Right renal cortex interstitium (tissue), 3 donors: ENCODE measurements at regions not wholly inside any gene's neighbourhood (a gene's known extent, or its start where the extent isn't known, plus 50 kb on each side); places are given as distances from the start of the nearest gene placed in this dataset.
A peak's percentile ranks its signal among the peaks of the same experiment; 100 is the strongest.

Source experiments
- DNase-seq, 3 donors: peaks; one replicate each; pipeline ENCODE4 v3.0.0-alpha.2; 2013; ENCODE audit warnings: low read depth in 3 of 3, low spot score in 2 of 3

DNA sequence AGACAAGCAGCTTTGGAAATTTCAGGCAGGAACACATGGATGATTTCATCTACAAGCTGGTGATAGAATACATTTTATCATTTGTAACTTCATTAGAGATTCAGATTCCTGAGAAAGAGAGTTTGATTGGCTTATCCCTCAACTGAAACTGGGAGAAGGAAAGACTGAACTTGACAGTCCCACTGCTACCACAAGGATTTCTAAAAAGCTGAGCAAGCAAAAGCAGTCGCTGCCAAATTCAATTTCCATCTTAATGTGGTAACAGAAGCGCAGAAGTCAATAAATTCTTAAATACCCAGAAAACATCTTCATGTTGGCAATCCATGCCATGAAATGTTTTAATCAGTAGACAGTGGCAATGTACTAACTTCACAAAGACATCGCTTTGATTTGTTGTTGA, 172.1 kb upstream of the DACH1 start:
- no peak for DNase-seq

DNA sequence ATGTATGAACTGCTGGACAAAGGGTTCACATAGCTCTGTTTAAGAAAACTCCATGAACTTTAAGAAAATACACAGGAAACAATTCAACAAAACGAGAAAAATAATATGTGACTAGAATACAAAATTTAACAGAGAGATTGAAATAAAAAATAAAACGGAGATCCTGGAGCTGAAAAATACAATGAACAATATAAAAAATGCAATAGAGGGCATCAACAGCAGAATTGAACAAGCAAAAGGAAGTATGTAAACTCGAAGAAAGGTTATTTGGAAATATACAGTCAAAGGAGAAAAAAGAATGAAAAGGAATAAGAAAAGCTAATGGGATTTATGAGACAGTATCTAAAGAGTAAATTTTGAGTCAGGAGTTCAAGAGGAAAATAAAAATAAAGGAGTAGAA, 163.0 kb upstream of the DACH1 start:
- DNase-seq, result no peak

DNA sequence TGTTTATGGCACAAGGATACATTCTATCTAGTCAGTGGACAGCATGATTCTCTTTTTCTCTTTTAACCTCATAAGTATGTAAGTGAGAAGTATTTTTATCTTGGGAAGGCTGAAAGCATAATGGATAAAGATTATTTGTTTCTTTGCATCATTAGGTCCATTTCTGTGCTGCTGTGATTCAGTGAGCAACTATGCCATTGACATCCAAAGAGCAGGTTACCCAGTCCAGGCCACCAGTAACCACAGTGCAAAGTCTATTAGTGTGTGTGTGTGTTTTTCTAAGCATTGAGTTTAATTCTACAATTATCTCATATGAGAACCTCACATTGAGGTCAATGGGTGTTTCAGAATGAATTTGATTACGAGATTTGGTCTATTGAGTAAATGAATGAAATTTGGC, 158.8 kb upstream of the DACH1 start:
- no peak for DNase-seq

DNA sequence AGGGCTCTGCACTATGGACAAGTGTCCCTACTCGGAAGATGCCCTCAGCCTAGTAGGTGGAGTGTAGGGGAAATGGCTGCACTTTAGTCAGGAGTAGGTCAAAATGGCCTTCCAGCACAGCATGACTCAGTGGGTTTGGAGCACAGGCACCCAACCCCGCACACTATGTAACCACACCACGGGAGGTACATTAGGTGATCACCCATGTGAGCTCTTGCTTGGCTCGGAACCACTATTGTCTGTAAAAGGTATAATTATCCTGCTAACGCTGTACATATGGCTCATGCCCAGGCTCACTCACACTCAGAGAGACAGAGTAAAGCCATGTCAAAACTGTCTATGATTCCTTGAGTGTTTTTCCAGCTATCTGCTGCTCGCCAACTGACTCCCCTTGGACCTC, 156.9 kb upstream of the DACH1 start:
- DNase-seq, result no peak

DNA sequence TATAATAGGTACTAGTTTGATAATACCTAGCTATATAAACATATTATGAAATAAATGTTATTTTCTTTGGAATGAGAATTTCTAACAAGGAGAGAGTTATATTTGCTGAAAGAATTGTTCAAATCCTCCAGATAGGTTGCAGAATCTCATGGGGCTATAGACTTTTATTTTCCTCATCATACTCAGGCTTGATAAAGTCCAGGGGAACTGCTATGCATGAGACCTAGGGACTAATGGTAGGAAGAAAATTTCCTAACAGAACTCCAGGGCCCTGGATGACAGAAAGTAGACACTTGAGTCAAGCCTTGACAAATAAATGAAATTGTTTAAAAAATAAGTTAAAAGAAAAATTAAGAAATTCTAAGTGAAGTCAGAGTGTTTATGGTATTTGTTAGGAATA, 138.5 kb upstream of the DACH1 start:
- no peak for DNase-seq

DNA sequence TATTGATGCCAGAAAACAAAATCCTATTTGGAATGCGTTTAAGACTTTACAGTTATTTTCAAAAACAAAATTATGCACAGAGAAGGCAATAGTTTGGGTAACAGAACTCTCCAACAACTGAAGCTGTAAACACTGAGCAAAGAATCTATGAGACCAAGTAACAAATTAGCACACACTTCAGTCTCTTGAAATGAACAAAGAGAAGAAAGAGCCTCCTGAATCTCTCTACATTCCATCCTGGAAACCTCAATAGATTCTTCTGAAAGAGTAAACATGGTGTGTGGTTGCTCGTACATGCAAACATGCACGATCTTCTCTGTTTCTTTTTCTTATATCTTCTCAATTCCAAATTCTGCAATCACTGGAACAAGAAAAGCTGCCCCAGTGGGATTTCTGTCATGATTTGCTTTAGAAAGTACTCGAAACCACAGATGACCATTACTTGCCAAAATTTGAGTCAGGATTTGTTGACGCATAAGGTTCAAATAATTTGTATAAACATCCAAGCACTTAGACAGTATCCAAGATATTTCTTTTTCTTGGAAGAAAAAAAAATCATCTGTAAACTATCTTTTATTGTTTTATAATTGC, 137.9 kb upstream of the DACH1 start:
- no peak for DNase-seq

DNA sequence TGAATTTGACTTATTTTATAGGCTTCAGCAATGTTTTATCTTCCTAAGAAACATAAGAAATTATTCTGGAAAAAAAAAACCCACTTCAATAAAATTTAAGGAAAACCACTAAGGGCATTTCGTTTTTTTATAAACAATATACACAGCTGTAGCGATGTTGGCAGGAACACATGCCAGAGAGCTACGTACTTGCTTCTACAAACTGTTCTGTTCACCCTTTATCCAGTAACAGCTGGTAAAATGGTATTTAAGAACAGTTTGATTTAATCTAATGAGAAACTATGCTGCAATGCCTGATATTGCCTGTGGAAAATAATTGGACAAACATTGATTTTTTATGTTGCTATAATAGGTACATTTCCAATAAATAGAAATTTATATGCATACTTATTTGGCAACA, 137.2 kb upstream of the DACH1 start:
- no peak for DNase-seq

DNA sequence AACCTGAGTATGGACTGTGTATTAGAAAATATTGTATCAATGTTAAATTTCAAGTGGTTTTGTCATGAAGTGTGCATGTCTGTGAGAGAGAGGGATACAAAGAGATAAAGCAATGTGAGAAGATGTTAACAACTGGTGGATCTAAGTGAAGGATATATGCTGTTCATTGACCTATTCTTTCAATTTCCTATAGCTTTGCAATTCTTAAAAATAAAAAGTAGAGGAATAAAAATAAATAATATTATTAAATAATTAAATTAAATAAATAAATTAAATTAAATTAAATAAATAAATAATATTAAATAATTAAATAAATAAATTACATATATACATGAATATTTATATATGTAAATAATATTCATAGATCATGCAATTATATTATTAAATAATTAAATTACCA, 131.2 kb upstream of the DACH1 start:
- DNase-seq, result no peak

DNA sequence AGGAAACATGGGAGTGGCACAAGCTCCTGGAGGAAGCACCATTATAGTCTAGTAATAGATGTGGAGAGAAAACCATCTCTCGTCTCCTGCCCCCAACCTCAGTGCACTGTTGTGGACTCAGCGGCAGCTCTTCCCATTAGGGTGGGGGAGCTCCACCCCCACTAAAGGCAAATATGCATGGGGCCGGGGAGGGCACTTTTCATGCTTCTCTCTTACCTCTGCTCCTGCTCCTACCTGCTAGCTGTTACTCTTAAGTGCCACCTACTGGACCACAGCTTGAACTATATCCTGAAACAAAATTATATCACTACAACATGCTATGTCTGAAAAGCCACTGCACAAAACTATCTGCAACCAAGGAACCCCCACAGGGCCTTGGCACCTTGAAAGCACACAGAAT, 112.6 kb upstream of the DACH1 start:
- DNase-seq, result no peak

DNA sequence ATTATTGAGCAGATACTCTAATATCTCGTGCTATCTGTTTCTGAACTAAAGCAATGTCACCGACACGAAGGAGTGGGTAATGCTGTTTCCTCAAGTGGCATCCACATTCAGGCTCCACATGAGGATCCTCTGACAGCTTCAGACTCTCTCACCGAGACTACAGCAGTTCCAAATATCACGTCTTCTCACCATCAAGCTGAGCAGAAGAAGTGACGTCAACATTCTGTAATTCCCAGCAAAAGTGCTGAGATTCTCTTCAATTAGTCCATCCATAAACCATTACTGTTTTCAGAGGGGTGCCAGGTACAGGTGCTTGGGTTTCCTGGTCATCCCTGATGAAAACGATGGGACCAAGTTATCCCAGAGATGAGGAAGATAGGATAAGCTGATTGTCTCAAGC, 110.0 kb upstream of the DACH1 start:
- no peak for DNase-seq

DNA sequence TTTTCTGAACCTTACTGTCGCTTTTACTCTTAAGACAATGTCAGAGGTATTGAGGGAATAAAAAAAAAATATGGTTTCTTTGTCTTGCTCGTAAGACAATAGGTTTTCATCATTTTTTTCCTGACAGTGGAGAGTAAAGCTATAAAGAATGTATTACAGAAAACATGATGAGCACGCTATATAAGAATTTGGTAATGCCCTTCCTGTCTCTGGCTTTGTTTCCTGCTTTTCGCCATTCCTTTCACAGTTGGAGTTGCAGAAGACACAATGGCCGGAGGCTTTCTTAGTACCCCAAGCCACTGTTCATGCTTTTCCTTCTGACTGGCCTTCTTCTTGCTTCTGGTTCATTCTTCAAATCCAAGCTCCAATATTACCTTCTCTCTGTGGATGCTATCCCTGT, 101.0 kb upstream of the DACH1 start:
- DNase-seq, result no peak

DNA sequence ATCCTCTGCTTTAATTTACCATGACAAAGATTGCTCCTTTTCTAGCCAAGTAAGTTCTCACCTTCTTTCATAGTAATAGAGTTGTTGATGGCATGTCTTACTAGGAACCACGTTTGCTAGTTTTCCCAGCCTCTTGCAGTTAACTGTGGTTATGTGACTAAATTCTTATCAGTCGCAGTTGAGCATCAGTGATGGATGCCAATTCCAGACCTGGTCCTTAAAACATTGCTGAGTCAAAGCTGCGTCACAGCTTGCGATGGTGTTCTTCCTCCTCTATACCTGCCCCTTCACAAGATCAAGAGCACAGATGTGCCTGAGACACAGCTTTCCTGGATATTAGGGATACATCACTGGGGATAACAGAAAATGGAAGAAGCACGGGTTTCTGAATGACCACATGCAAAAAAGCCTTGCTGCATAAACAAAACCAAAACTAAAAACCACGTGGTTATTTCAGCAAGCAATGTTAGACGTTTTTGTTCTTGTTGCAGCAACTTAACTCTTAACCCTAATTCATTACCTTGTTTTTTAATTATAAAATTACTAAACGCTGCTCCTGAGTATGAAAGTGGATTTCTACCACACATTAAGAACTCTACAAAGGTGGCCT, 97.6 kb upstream of the DACH1 start:
- DNase-seq, result no peak

DNA sequence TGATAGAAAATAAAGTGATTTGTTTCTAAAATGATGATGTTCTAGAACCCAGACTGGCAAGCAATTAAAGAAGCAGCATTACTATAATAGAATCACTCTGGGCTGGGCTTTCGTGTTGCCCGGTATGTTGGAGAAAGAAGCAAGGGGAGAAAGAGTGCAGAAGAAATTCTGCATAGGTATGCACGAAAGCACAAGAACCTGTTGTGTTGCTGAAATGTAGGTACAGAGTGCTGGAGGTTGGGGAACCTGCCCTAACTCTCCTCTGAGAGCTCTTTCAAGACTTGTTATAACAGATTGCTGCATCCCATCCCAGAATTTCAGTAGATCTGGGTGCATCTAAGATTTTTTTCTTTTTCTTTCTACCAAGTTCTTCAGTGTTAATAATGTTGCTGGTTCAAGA, 95.7 kb upstream of the DACH1 start:
- DNase-seq, result no peak

DNA sequence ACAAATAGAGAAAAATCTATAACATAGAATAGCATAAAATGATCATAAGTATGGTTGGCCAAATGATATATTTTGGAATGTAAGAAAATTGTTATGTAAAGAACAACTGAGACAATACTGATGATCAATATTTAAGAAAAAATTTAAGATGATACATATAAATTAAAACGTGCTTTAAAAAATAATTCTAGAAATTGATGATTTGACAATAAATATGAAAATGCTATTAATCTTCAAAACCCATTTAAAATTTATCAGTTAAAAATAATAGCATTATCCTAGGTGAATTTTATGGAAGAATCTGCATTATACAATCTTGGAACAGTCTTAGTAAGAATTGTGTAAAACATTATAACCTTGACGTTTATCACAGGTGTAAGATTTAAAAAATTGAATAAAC, 95.1 kb upstream of the DACH1 start:
- DNase-seq, result no peak

DNA sequence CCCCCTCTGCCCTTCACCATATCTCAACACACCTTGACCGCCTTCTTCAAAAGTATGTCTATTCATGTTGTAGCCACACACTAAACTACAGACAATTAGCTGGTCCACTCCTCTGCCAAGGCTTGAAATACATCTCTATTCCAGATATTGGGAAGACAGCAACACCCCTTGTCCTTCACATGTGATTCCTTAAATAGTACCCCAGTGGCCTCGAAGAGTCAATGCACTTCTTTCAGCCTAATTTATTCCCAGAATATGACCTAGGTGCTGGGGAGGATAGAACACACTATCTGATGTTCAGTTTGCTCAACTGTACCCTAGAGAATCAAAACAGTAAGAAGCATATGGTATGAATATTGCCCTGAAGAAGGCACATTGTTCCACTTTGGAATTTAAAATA, 82.4 kb upstream of the DACH1 start:
- DNase-seq, result no peak

DNA sequence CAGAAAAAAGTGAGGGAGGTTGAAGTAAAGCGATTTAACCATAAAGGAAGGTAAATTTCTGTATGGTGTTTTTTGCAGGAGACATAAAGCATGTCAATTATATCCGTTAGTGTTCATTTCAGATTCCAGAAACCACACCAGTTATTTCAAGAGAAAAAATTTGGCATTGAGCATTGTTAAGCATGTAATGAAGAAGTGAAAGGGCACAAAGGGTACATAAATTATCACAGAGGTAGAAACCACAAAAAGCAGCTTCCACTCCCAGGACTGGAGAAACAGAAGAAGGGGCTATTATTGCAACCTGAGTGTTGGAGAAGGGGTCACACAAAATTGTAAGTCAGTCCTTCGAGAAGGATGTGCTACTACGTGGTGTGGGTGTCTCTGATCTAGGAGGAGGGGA, 72.2 kb upstream of the DACH1 start:
- DNase-seq, result peak in 1 of 3 donors; percentile 1

DNA sequence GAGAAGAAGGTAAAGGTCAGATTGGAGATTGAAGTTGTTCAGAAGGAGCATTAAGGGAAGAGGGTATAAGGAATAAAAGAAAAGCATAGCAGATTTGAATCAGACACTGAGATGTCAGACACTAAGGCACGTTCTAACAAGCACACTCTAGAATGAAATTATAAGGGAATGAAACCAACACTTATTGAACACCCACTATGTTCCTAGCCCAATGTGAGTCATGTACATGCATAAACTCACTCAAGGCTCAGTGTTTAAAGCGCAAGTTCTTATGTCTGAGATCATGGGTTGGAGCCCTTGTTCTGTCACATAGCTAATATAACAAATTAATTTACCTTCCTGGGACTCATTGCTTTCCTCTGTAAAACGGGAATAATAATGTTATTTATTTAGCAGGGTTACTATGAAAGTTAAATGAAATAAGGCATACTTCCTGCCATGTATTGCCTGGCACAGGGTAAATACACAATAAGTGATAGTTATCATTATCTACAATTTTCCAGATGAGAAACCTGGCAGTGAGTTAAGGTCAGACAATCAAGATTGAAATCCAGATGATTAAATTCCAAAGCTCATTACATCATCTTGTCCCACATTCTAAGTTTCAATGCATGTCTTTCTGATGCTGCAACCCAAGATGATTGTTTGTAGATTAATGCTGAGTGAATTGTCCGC, 68.3 kb upstream of the DACH1 start:
- DNase-seq, result no peak

DNA sequence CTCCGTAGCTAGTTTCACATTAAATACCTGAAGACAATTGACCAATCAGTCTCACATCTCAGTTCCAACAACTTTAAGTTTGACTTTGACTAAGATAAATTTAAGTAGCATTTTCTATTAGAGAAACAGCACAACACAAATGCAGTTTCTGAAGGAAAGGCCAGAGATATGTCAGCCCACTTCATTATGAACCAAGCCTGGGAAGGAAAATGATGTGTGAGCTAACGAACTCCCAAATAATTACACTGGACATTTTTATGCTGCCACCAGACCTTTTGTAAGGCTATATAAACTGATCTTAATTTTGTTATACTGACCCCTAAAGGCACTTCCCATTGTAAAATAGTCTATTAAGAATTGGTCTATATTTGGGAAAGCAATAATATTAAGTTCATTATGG, 57.9 kb upstream of the DACH1 start:
- DNase-seq, result no peak

DNA sequence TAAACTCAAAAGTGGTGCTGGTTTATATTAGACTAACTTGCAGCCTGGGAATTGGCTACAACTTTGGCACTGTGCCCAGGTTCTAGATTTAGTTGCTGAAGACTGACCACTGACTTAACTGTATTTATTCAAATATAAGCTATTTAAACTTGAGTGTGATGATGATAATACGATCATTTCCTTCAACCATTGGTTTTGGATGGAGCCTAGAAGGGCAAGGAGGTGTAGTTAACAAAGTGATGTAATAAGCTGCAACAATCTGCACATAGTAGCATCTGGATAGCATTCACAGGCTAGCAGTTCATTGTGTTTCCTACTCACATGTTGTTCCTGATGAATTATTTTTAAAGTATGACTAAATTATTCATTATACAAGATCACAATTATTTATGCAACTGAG, 55.2 kb upstream of the DACH1 start:
- DNase-seq, result no peak
